GM12865 (cell line): ENCODE measurements at regions not wholly inside any gene's neighbourhood (a gene's known extent, or its start where the extent isn't known, plus 50 kb on each side); places are given as distances from the start of the nearest gene placed in this dataset.

Experiments used
- DNase-seq: peaks from one replicate; pipeline ENCODE4 v3.0.0; 2010; ENCODE audit warnings: low read depth
- H3K4me3 ChIP-seq: 2 replicates; pipeline ENCODE4 v1.5.1; 2011; ENCODE audit warnings: mild to moderate bottlenecking, low read depth, low read length, control low read depth
- TF ChIP-seq, protein P1 (sequence below): IDR thresholded peaks from 2 replicates; pipeline ENCODE4 v1.5.1; 2011; ENCODE audit warnings: low read length, control low read depth, low read depth, inconsistent platforms; ENCODE audit not compliant: insufficient read depth; ENCODE audit errors: missing control alignments

DNA sequence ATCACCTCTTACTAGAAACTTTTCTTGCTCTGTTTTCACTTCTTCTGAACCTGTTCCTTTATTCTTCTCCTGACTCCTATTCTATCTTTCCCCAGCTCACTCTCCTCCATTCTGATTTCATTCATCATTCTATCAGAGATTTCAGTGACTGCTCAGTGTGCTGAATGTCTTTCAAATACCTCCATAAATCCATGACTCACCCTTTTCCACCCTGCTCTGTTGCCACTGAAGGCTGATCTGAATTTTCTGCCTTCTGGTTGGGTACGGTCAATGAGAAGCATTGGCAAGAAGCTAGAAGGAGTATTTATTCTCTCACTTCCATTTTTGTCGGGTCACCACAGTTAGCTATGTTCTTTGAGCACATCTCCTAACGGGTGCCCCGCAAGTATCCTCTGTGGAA lies 265.9 kb downstream of the CBLL2 start:
- H3K4me3 ChIP-seq: no peak overlapping the region
- no peak for DNase-seq
- TF ChIP-seq, protein P1, sequence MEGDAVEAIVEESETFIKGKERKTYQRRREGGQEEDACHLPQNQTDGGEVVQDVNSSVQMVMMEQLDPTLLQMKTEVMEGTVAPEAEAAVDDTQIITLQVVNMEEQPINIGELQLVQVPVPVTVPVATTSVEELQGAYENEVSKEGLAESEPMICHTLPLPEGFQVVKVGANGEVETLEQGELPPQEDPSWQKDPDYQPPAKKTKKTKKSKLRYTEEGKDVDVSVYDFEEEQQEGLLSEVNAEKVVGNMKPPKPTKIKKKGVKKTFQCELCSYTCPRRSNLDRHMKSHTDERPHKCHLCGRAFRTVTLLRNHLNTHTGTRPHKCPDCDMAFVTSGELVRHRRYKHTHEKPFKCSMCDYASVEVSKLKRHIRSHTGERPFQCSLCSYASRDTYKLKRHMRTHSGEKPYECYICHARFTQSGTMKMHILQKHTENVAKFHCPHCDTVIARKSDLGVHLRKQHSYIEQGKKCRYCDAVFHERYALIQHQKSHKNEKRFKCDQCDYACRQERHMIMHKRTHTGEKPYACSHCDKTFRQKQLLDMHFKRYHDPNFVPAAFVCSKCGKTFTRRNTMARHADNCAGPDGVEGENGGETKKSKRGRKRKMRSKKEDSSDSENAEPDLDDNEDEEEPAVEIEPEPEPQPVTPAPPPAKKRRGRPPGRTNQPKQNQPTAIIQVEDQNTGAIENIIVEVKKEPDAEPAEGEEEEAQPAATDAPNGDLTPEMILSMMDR: no peak

DNA sequence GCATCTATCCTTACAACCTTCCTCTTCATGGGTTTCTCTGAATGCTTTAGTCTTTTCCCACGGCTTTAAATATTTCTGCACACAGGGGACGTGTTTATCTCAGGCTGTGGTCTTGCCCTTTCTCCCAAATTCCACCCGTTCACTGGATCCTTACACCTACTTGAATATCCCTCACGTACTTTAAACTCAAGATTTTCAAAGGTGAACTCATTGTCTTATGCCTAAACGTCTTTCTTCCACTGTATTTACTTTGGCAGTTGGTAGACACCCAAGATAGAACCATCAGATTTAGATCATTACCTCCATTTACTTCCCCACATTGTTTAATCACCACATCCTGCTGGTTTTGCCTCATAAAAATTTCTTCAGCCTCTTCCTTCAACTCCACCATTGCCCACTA lies 269.2 kb downstream of the CBLL2 start:
- no peak for DNase-seq
- TF ChIP-seq, protein P1: no peak
- H3K4me3 ChIP-seq: no peak overlapping the region

DNA sequence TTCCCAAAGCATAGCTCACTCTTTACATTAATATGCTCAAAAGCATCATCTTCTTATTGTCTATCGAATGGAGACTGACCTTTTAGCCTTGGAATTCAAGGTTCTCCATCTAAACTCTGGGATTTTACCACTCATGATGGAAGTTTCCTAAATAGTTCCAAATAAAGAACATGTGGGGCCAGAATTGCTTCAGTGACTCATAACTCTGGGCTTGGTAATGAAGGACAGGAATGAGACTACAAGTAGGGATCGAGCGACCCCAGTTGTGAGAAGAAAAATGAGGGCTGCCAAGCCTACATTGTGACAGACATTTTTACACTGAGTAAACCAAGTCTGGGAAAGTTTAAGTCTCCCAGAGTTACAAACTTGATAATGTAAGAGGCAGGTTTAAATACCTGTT lies 269.9 kb downstream of the CBLL2 start:
- no peak for DNase-seq
- TF ChIP-seq, protein P1: no peak
- H3K4me3 ChIP-seq: no peak overlapping the region

DNA sequence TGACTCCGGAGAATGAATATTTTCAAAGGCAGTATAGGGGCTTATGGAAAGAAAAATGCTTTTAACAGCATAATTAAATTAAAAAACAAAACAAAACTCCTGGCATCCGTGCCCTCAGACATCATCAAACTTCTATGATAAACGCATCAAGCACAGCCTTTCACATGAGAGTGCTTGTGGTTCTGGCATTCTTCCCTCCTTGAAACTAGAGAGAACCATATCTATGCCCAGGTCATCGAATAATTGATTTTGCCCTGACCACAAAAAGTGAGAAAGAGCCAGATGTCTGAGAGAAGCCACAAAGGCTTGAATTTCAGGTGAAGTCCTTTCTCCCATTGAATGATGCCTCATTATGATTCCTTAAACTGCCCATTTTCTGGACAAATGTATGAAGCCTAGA lies 286.8 kb downstream of the CBLL2 start:
- no peak for DNase-seq
- no peak overlapping the region for H3K4me3 ChIP-seq
- TF ChIP-seq, protein P1: no peak

DNA sequence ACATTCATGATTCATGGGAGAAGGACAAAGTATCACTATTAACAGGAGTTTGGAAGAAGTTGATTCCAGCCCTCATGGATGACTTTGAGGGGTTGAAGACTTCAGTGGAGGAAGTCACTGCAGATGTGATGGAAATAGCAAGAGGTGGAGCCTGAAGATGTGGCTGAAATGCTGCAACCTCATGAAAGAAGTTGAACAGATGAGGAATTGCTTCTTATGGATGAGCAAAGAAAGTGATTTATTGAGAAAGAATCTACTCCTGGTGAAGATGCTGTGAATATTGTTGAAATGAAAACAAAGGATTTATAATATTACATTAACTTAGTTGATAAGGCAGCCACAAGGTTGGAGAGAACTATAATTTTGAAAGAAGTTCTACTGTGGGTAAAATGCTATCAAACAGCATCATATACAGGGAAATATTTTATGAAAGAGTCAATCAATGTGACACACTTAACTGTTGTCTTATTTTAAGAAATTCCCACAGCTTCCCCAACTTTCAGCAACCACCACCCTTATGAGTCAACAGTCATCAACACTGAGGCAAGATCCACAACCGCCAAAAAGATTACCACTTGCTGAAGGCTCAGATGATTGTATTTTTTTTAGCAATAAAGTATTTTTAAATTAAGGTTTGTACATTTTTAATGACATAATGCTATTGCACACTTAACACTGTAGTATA lies 302.6 kb downstream of the CBLL2 start:
- no peak for DNase-seq
- no peak overlapping the region for H3K4me3 ChIP-seq
- TF ChIP-seq, protein P1: no peak

DNA sequence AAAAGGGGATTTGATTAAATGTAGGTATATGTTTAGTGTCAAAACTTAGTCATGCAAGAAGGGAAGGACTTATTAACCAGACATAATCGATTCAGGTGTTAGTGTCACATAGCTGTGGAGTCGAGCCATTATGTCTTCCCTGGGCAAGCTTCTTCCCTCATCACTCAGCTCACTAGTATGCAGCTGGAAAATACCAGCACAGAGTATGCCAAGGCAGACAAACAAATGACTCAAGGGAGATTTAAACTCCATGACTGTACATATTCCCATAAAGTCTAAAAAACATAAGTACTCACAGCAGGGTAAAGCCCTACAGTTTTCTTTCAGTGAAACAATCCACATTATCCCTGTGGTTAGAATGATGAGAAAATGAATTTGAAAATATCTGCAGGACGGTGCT lies 304.5 kb downstream of the CBLL2 start:
- no peak for DNase-seq
- H3K4me3 ChIP-seq: no peak overlapping the region
- TF ChIP-seq, protein P1: no peak

DNA sequence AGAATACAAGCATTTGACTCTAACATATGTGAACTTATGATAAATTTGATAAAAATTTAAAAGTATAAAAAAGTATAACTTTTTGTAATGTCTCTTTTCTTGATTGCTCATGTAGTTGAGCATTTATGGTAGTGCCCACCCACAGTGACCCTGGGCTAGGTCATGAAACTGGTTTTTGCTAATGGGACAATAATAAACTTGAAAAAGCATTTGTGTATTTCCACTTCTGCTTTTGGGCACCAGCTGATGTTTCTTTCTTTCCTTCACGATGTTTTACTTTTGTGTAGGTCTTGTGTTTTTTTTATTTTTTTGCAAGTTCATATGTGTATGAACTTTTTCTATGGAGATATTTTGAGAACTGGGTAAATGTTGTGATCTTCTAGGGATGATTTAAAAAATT lies 313.1 kb downstream of the CBLL2 start:
- TF ChIP-seq, protein P1: no peak
- no peak overlapping the region for H3K4me3 ChIP-seq
- DNase-seq: peak; percentile 0
